Ovary (tissue), 7 donors: ENCODE measurements at regions not wholly inside any gene's neighbourhood (a gene's known extent, or its start where the extent isn't known, plus 50 kb on each side); places are given as distances from the start of the nearest gene placed in this dataset.

Source experiments
- DNase-seq, 5 donors: peaks; one replicate each; pipeline ENCODE4 v3.0.0-alpha.2; 2019 to 2020
- H3K27ac ChIP-seq, 2 donors: fragments of 200-600 bp; one replicate each; pipeline versions ENCODE4 v1.5.1 to v1.8.0; 2019 to 2022
- H3K27me3 ChIP-seq: fragments of 200-600 bp; one replicate; pipeline ENCODE4 v1.8.0; 2022
- H3K36me3 ChIP-seq: fragments of 200-600 bp; sonication (generic); one replicate; pipeline ENCODE4 v1.5.1; 2019
- H3K4me1 ChIP-seq: one replicate; pipeline ENCODE4 v1.8.1; 2013; ENCODE audit warnings: mild to moderate bottlenecking, moderate library complexity; ENCODE audit not compliant: insufficient read depth
- H3K4me3 ChIP-seq: fragments of 200-600 bp; sonication (generic); one replicate; pipeline ENCODE4 v1.5.1; 2017
- H3K9me3 ChIP-seq, 2 donors: fragments of 200-600 bp in 1 of 2; sonication (generic) in 1 of 2; one replicate each; pipeline versions ENCODE4 v1.5.1 to v1.8.1; 2013 to 2019; ENCODE audit warnings: mild to moderate bottlenecking in 1 of 2, moderate library complexity in 1 of 2
- EP300 ChIP-seq: sonication (generic); formaldehyde crosslinking; IDR thresholded peaks from one replicate; pipeline ENCODE4 v1.6.1; 2017; ENCODE audit warnings: antibody characterized with exemption
- POLR2A ChIP-seq: fragments of 450-650 bp; IDR thresholded peaks from one replicate; pipeline ENCODE4 v1.6.1; 2017; ENCODE audit warnings: antibody characterized with exemption, mild to moderate bottlenecking, moderate library complexity
- WGBS, 3 donors: extraction: QIAGEN DNeasy Blood & Tissue Kit in 1 of 3; methylation state at CpG; one replicate each; pipeline versions ENCODE4 v1.1.5 to v1.1.7; 2013 to 2017; 5-methylcytosine and 5-hydroxymethylcytosine counted together
- intact Hi-C, 4 donors: fragments of 100-400 bp; cut with DNase I; formaldehyde crosslinking; loops; one replicate each; pipeline versions ENCODE4 v1.11.0 to v1.15.1; 2022 to 2023
- TF ChIP-seq, protein P1 (sequence below), 3 donors: fragments of 450-650 bp in 2 of 3; fragments of 200-600 bp in 1 of 3; IDR thresholded peaks; one replicate each; pipeline versions ENCODE4 v1.5.1 to v1.8.0; 2016 to 2022; ENCODE audit warnings: antibody characterized with exemption in 3 of 3, mild to moderate bottlenecking in 1 of 3
- donor health status: DM: no; HTN: no; CAD: no; lungs with moderate emphysema.
- donor health status: DM: no; HTN: no; CAD: no.
- donor health status: Bipolar disorder and iron deficiency.
- donor health status: DM: no; HTN: no; CAD: no.
- donor health status: DM: yes; HTN: yes; CAD: no.

DNA sequence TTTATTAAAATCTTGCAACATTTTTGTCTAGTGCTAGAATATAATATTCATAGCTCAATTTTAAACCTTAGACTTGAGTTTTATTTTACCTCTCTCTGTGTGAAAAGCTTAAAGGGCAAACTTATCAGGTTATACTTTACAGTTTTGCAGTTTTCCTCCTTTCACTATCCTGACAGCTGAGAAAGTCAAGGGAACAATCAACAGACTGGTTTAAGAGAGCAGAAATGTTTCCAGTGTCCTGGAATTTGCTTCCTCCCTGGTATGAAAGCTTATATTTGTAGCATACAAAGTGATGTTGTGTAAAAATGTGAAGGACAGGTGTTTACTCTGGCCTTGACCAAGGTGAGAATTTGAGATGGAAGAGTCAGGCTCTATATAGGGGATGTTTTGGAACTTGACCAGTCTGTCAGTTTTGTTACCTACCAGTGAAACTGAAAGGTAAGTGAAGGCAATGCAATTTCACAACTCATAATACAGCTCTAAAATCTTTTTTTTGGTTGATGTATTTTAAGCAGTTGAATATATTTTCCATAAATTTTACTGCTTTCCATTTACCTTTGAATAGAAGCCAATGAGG lies 64.6 kb downstream of the FHIP1A start:
- intact Hi-C loops = no loop called here
- Histone ChIP-seq H3K9me3 (no peaks in the 10 kb centered on the region), H3K4me3 (no peak overlapping the region), H3K4me1 (no peaks in the 10 kb centered on the region), H3K27ac (no peak overlapping the region), H3K27me3 (no peaks in the 10 kb centered on the region), H3K36me3 (no peaks in the 10 kb centered on the region)
- TF ChIP-seq, protein P1, sequence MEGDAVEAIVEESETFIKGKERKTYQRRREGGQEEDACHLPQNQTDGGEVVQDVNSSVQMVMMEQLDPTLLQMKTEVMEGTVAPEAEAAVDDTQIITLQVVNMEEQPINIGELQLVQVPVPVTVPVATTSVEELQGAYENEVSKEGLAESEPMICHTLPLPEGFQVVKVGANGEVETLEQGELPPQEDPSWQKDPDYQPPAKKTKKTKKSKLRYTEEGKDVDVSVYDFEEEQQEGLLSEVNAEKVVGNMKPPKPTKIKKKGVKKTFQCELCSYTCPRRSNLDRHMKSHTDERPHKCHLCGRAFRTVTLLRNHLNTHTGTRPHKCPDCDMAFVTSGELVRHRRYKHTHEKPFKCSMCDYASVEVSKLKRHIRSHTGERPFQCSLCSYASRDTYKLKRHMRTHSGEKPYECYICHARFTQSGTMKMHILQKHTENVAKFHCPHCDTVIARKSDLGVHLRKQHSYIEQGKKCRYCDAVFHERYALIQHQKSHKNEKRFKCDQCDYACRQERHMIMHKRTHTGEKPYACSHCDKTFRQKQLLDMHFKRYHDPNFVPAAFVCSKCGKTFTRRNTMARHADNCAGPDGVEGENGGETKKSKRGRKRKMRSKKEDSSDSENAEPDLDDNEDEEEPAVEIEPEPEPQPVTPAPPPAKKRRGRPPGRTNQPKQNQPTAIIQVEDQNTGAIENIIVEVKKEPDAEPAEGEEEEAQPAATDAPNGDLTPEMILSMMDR (IDR thresholded peaks at IDR 0.05) = no peak
- TF ChIP-seq POLR2A (no peak), EP300 (no peak)
- no peak for DNase-seq

DNA sequence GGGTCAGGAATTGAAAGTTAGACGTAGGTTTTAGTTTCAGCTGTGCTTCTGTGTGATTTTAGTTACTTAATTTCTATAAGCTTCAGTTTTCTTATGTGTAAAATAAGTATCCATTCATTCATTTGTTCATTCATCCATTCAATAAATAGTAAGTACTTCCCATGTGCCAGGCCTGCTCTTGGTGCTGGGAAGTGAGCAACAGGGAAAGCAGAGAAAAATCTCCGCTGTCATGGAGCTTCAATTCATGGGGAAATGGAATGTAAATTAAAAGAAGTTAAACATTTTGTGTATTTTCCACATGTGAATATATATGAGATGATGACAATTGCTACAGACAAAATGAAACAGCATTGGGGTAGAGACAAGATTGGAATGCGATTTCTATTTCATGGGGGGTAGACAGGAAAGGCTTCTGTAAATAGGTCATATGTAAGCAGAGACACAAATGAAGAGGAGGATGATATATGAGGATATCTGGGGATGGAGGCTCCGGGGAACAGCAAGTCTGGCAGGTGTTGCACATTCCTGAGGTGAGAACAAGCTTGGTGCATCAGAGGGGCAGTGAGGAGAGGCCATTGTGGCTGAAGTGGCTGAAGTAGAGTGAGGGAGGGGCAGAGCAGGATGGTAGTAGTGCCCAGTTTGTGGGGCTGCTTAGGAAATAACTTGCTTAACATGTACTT lies 66.2 kb downstream of the FHIP1A start:
- H3K4me3 ChIP-seq = no peak overlapping the region
- H3K4me1 ChIP-seq = no peaks in the 10 kb centered on the region
- WGBS, 3 donors = 75 to 83% (median 77%) methylated on average over 4 of the region's 4 CpGs
- no peak for TF ChIP-seq POLR2A
- no peak for TF ChIP-seq EP300
- TF ChIP-seq, protein P1 (IDR thresholded peaks at IDR 0.05) = no peak
- intact Hi-C loops = no loop called here
- H3K9me3 ChIP-seq = no peaks in the 10 kb centered on the region
- no peak overlapping the region for H3K27ac ChIP-seq
- H3K27me3 ChIP-seq = no peaks in the 10 kb centered on the region
- no peak for DNase-seq
- no peaks in the 10 kb centered on the region for H3K36me3 ChIP-seq

DNA sequence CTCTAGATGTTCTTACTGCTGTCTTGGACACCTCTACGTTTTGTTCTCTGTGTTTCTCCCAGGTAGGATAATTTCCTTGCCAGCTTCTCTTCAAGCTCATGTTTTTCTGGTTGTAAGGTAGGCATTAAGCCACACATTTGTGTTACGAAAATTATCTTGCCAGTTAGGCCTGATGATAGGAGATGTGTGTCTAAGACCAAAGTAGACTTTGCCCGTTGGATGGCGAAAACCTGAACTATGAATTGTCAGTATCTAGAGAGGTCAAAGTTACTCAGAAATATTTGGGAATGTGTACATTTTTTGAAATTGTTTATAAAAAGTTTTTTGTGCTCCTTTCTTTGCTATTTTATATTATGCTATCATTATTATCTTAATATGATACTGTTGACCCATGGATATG lies 72.8 kb downstream of the FHIP1A start:
- Histone ChIP-seq H3K4me3 (no peak overlapping the region), H3K27ac (no peak overlapping the region), H3K36me3 (no peaks in the 10 kb centered on the region), H3K4me1 (no peaks in the 10 kb centered on the region), H3K9me3 (no peaks in the 10 kb centered on the region), H3K27me3 (no peaks in the 10 kb centered on the region)
- DNase-seq = no peak
- TF ChIP-seq, protein P1 (IDR thresholded peaks at IDR 0.05) = no peak
- no peak for TF ChIP-seq POLR2A
- no peak for TF ChIP-seq EP300
- intact Hi-C loops = no loop called here
- WGBS, 3 donors = 88 to 92% (median 90%) methylated on average over 4 of the region's 4 CpGs

DNA sequence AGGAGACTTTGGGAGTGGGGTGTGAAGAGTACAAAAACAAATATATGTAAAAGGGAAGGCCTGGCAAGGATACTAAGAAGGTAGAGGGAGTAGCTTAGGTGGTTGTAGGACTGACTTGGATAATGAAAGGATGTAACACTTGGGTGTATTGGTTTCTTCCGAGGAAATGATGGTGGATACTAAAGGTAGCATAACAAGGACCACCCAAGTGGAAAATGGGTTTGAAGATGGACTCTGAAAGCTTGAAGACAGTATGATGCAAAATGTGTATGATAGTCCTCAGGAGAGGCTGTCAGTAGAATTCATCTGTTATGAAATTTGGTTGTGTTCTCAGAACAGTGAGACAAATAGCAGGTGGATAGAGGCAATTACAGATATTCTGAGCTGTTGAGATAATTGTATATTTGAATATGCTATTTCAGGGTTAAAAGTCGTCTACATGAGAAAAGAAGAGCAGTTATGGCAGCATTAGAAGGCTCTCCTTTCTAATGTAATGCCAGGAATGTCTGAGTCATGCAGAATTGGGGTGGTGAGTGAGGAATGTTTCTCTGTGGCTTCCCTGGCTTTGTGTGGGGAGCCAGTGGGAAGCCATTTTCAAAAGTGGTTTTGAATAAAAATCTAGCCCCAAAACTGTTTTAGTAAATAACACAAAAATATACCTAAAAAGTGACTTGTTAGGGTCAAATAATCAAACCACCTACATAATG lies 75.6 kb downstream of the FHIP1A start:
- WGBS, 3 donors = 29 to 36% (median 32%) methylated on average over 2 of the region's 2 CpGs
- no peaks in the 10 kb centered on the region for H3K9me3 ChIP-seq
- H3K36me3 ChIP-seq = no peaks in the 10 kb centered on the region
- H3K4me3 ChIP-seq = no peak overlapping the region
- intact Hi-C loops = no loop called here
- no peak overlapping the region for H3K27ac ChIP-seq
- no peak for DNase-seq
- no peaks in the 10 kb centered on the region for H3K27me3 ChIP-seq
- TF ChIP-seq EP300 = no peak
- TF ChIP-seq, protein P1 (IDR thresholded peaks at IDR 0.05) = no peak
- no peak for TF ChIP-seq POLR2A
- no peaks in the 10 kb centered on the region for H3K4me1 ChIP-seq
